Testis (tissue), 2 donors: ENCODE measurements at regions not wholly inside any gene's neighbourhood (a gene's known extent, or its start where the extent isn't known, plus 50 kb on each side); places are given as distances from the start of the nearest gene placed in this dataset.

Source experiments
- DNase-seq: peaks from one replicate; pipeline ENCODE4 v3.0.0-alpha.2; 2019
- H3K27ac ChIP-seq, 2 donors: fragments of 200-600 bp; sonication (generic); one replicate each; pipeline ENCODE4 v1.5.1; 2019
- H3K27me3 ChIP-seq: fragments of 200-600 bp; sonication (generic); one replicate; pipeline ENCODE4 v1.5.1; 2019
- H3K36me3 ChIP-seq: fragments of 200-600 bp; sonication (generic); one replicate; pipeline ENCODE4 v1.5.1; 2017; ENCODE audit warnings: low read depth; ENCODE audit errors: missing control alignments
- H3K4me1 ChIP-seq: fragments of 200-600 bp; sonication (generic); one replicate; pipeline ENCODE4 v1.5.1; 2019
- H3K4me3 ChIP-seq, 2 donors: fragments of 200-600 bp; sonication (generic); one replicate each; pipeline ENCODE4 v1.5.1; 2017 to 2019
- H3K9me3 ChIP-seq: fragments of 200-600 bp; sonication (generic); one replicate; pipeline ENCODE4 v1.5.1; 2017
- POLR2A ChIP-seq: fragments of 450-650 bp; IDR thresholded peaks from one replicate; pipeline ENCODE4 v1.6.1; 2017; ENCODE audit warnings: antibody characterized with exemption, mild to moderate bottlenecking, moderate library complexity
- WGBS, 2 donors: methylation state at CpG; one replicate each; pipeline ENCODE4 v1.1.5; 2018; 5-methylcytosine and 5-hydroxymethylcytosine counted together
- intact Hi-C: fragments of 100-400 bp; cut with DNase I; formaldehyde crosslinking; loops from one replicate; pipeline ENCODE4 v1.15.1; 2023; ENCODE audit warnings: low total_unique reads
- TF ChIP-seq, protein P1 (sequence below), 3 experiments: fragments of 450-650 bp in 2 of 3; fragments of 200-600 bp in 1 of 3; sonication (generic) in 1 of 3; IDR thresholded peaks; one replicate each; pipeline ENCODE4 v1.5.1; 2016 to 2019; ENCODE audit warnings: antibody characterized with exemption in 3 of 3, mild to moderate bottlenecking in 2 of 3, moderate library complexity in 1 of 3

DNA sequence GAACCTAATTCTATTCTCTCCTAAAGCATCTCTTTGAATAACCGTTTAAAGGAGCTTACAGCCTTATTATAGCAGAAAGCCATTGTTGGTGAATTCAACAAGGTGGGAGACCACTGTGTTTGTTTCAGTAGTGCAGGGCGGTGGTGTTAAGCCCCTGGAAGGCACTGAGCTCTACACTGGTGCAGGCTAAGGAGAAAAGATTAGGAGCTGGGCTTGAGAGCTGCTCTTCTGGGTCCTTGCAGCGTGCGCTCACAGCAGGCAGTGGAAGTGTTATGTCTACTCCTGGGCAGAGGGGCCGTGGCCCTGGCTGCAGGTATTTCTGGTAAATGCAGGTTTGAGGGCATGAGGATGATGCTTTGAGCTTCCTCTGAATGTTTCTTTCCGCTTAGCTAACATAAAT is 361.2 kb downstream of the RNF144B start:
- Histone ChIP-seq H3K27ac (no peak overlapping the region), H3K9me3 (no peaks in the 10 kb centered on the region), H3K4me1 (no peaks in the 10 kb centered on the region), H3K27me3 (no peaks in the 10 kb centered on the region), H3K4me3 (no peak overlapping the region), H3K36me3 (no peaks in the 10 kb centered on the region)
- TF ChIP-seq, protein P1, sequence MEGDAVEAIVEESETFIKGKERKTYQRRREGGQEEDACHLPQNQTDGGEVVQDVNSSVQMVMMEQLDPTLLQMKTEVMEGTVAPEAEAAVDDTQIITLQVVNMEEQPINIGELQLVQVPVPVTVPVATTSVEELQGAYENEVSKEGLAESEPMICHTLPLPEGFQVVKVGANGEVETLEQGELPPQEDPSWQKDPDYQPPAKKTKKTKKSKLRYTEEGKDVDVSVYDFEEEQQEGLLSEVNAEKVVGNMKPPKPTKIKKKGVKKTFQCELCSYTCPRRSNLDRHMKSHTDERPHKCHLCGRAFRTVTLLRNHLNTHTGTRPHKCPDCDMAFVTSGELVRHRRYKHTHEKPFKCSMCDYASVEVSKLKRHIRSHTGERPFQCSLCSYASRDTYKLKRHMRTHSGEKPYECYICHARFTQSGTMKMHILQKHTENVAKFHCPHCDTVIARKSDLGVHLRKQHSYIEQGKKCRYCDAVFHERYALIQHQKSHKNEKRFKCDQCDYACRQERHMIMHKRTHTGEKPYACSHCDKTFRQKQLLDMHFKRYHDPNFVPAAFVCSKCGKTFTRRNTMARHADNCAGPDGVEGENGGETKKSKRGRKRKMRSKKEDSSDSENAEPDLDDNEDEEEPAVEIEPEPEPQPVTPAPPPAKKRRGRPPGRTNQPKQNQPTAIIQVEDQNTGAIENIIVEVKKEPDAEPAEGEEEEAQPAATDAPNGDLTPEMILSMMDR (IDR thresholded peaks at IDR 0.05): no peak
- TF ChIP-seq POLR2A: no peak
- no peak for DNase-seq
- intact Hi-C loops: no loop called here
- 86 to 88% methylated on average over 6 of the region's 6 CpGs for WGBS, 2 donors

DNA sequence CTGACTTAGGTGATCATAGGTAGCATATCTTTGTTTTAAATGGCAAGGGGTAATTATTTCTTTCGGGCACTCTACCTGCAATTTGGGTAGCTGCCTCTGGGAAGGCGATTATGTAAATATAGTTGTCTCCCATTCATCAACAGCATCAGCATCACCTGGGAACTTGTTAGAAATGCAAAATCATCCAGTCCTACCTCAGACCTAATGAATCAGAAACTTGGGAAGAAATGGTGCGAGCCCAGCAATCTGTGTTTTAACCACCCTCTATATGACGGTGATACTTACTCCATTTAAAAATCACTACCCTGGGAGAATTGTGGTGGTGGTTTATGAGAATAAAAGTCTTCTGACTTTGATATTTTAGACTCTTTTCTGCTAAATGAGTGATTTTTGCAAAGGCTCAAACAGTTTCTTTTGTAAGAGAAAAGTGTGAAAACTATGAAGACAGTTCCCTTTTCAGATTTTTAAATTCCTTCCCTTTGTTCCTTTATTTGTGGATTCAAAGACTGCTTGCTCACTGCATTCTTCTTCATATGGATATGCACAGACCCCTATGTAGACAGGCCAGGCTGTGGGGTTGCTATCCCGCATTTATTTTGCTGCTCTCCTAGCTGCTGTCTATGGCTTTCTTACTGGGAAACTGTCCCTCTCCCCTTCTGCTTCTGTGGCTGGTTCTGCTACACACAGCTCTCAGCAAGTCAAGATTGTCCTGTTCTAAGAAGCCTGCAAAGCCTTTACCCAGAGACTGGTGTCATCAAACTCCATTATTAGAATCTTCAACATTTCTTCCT is 365.3 kb downstream of the RNF144B start:
- no peak for DNase-seq
- H3K4me3 ChIP-seq: no peak overlapping the region
- no peaks in the 10 kb centered on the region for H3K9me3 ChIP-seq
- no peak overlapping the region for H3K27ac ChIP-seq
- no peaks in the 10 kb centered on the region for H3K4me1 ChIP-seq
- WGBS, 2 donors: 72 to 87% methylated on average over 5 of the region's 5 CpGs
- no peaks in the 10 kb centered on the region for H3K36me3 ChIP-seq
- intact Hi-C loops: no loop called here
- no peaks in the 10 kb centered on the region for H3K27me3 ChIP-seq
- TF ChIP-seq, protein P1 (IDR thresholded peaks at IDR 0.05): no peak
- no peak for TF ChIP-seq POLR2A

DNA sequence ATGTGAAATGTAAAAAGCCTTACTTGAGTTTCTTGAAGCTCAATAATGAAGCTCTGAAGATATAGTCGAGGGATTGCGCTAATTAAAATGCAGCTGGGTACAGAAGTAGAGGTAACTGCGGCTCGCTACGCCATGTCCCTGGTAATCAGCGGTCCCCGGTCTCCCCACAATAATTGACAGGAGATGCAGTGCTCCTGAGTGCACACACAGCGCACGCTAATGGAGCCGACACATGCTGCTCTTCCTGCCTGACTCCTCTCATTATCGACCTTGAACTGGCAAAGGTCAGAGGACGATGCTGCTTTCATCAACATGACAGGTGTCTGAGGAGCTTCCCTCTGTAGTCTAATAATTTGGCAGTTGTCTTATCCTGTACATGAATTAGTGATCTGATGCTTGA is 365.9 kb downstream of the RNF144B start:
- no peaks in the 10 kb centered on the region for H3K4me1 ChIP-seq
- TF ChIP-seq POLR2A: no peak
- TF ChIP-seq, protein P1 (IDR thresholded peaks at IDR 0.05): no peak
- intact Hi-C loops: no loop called here
- H3K36me3 ChIP-seq: no peaks in the 10 kb centered on the region
- WGBS, 2 donors: 64 to 73% methylated on average over 12 of the region's 12 CpGs
- DNase-seq: no peak
- H3K9me3 ChIP-seq: no peaks in the 10 kb centered on the region
- H3K27ac ChIP-seq: no peak overlapping the region
- H3K27me3 ChIP-seq: no peaks in the 10 kb centered on the region
- no peak overlapping the region for H3K4me3 ChIP-seq

DNA sequence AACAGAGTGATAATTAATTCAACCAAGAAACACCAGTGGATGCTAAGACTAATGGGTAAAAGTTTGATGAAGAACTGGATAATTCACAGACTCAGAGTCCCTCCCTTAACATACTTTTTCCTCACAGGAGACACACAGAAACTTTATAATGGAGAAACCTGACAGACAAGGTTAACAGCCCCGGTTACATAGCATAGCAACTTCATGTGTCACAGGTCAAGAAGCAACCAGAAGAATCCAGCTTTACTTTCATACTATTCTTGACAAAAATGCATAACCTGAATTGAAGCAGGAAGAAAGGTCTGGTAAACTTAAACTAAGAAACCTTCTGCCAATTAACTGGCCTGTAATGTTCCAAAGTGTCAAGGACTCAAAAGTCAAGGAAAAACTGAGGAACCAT is 375.9 kb downstream of the RNF144B start:
- TF ChIP-seq POLR2A: no peak
- TF ChIP-seq, protein P1 (IDR thresholded peaks at IDR 0.05): no peak
- intact Hi-C loops: no loop called here
- DNase-seq: no peak
- no peaks in the 10 kb centered on the region for H3K4me1 ChIP-seq
- no peaks in the 10 kb centered on the region for H3K36me3 ChIP-seq
- H3K27me3 ChIP-seq: no peaks in the 10 kb centered on the region
- H3K9me3 ChIP-seq: no peaks in the 10 kb centered on the region
- no peak overlapping the region for H3K4me3 ChIP-seq
- 84 to 89% methylated on average over 1 of the region's 1 CpG for WGBS, 2 donors
- H3K27ac ChIP-seq: no peak overlapping the region

DNA sequence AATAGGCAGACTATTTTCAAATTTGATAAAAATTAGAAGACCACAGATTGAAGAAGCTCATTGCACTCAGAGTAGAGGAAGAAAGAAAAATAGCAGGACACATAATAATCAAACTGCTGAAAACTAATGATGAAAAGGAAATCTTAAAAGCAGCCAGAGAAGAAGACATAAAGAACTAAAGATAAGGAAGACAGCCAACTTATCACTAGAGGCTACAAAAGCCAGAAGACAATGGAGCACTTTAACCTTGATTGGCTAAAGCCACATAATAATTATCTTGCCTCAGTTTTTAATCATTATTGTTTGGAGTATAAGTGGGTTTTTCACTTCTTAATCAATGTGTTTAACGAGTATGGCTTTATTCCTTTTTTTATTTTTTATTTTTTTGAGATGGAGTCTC is 397.6 kb downstream of the RNF144B start:
- Histone ChIP-seq H3K4me3 (no peak overlapping the region), H3K27ac (no peak overlapping the region), H3K9me3 (no peaks in the 10 kb centered on the region), H3K27me3 (no peaks in the 10 kb centered on the region), H3K36me3 (no peaks in the 10 kb centered on the region), H3K4me1 (no peaks in the 10 kb centered on the region)
- WGBS, 2 donors: 77 to 85% methylated on average over 1 of the region's 1 CpG
- DNase-seq: no peak
- TF ChIP-seq POLR2A: no peak
- TF ChIP-seq, protein P1 (IDR thresholded peaks at IDR 0.05): no peak
- intact Hi-C loops: no loop called here
